Thoracic aorta (tissue), 2 donors: ENCODE measurements at regions not wholly inside any gene's neighbourhood (a gene's known extent, or its start where the extent isn't known, plus 50 kb on each side); places are given as distances from the start of the nearest gene placed in this dataset.
"Not testable (repeated sequence)": the region's sequence is repeated elsewhere in the genome, so short reads cannot be mapped to it uniquely, and the experiment has no call there.

ENCODE experiments used
- ATAC-seq: fragments of 150-250 bp; one replicate; pipeline ENCODE4 v1.8.0; 2017; ENCODE audit warnings: low read depth; ENCODE audit not compliant: insufficient number of reproducible peaks, low FRiP score
- DNase-seq: peaks from one replicate; pipeline ENCODE4 v3.0.0-alpha.2; 2020; ENCODE audit warnings: low spot score
- H3K27ac ChIP-seq, 2 donors: fragments of 200-600 bp; sonication (generic); 1 replicate in 1 of 2; 2 replicates in 1 of 2; pipeline ENCODE4 v1.5.1; 2016; ENCODE audit warnings: mild to moderate bottlenecking in 2 of 2, moderate library complexity in 2 of 2
- H3K27me3 ChIP-seq: fragments of 200-600 bp; sonication (generic); replicated peaks from 2 replicates; pipeline ENCODE4 v1.6.0; 2016; ENCODE audit warnings: mild to moderate bottlenecking; ENCODE audit not compliant: insufficient read depth
- H3K36me3 ChIP-seq: fragments of 200-600 bp; sonication (generic); one replicate; pipeline ENCODE4 v1.5.1; 2016
- H3K4me1 ChIP-seq, 2 donors: fragments of 200-600 bp; sonication (generic); 1 replicate in 1 of 2; 2 replicates in 1 of 2; pipeline versions ENCODE4 v1.5.1 to v1.6.0; 2016; ENCODE audit warnings: low read depth in 2 of 2, mild to moderate bottlenecking in 1 of 2; ENCODE audit not compliant: control insufficient read depth in 1 of 2
- H3K4me3 ChIP-seq: fragments of 200-600 bp; sonication (generic); 2 replicates; pipeline ENCODE4 v1.5.1; 2016; ENCODE audit warnings: mild to moderate bottlenecking
- H3K9me3 ChIP-seq: fragments of 200-600 bp; sonication (generic); 2 replicates; pipeline ENCODE4 v1.5.1; 2016
- CTCF ChIP-seq: fragments of 200-600 bp; sonication (generic); IDR thresholded peaks from one replicate; pipeline ENCODE4 v1.5.1; 2019; ENCODE audit warnings: antibody characterized with exemption

GRCh38 chr1:87985071-87985470 lies 656.4 kb downstream of the LMO4 start:
- Histone ChIP-seq H3K36me3 (no peaks in the 10 kb centered on the region), H3K9me3 (no peaks in the 10 kb centered on the region), H3K27ac (no peak overlapping the region), H3K27me3 (no peaks in the 10 kb centered on the region), H3K4me1 (no peaks in the 10 kb centered on the region), H3K4me3 (no peak overlapping the region)
- ATAC-seq (no peak), DNase-seq (no peak)
- no peak for TF ChIP-seq CTCF

- Histone ChIP-seq H3K9me3 (no peaks in the 10 kb centered on the region), H3K36me3 (no peaks in the 10 kb centered on the region), H3K27ac (no peak overlapping the region), H3K27me3 (no peaks in the 10 kb centered on the region), H3K4me3 (no peak overlapping the region), H3K4me1 (no peaks in the 10 kb centered on the region)
- DNase-seq (no peak), ATAC-seq (no peak)
- TF ChIP-seq CTCF = no peak
Observed at GRCh38 chr1:87986130-87986866, 657.6 kb downstream of the LMO4 start.

- no peaks in the 10 kb centered on the region for H3K9me3 ChIP-seq
- no peaks in the 10 kb centered on the region for H3K36me3 ChIP-seq
- no peak overlapping the region for H3K27ac ChIP-seq
- ATAC-seq (no peak), DNase-seq (no peak)
- no peaks in the 10 kb centered on the region for H3K4me1 ChIP-seq
- H3K4me3 ChIP-seq = no peak overlapping the region
- no peaks in the 10 kb centered on the region for H3K27me3 ChIP-seq
- TF ChIP-seq CTCF = no peak
Observed at GRCh38 chr1:87989346-87989745, 660.7 kb downstream of the LMO4 start.

- not testable (repeated sequence) for H3K27me3 ChIP-seq, H3K4me3 ChIP-seq, H3K4me1 ChIP-seq, H3K36me3 ChIP-seq, H3K27ac ChIP-seq, DNase-seq, ATAC-seq, H3K9me3 ChIP-seq
Observed at GRCh38 chr1:87992536-87992935, 663.9 kb downstream of the LMO4 start.

- no peaks in the 10 kb centered on the region for H3K27me3 ChIP-seq
- no peaks in the 10 kb centered on the region for H3K9me3 ChIP-seq
- H3K4me3 ChIP-seq = no peak overlapping the region
- no peaks in the 10 kb centered on the region for H3K4me1 ChIP-seq
- ATAC-seq (no peak), DNase-seq (no peak)
- no peak for TF ChIP-seq CTCF
- no peak overlapping the region for H3K27ac ChIP-seq
- H3K36me3 ChIP-seq = no peaks in the 10 kb centered on the region
Observed at GRCh38 chr1:87993051-87993450, 664.4 kb downstream of the LMO4 start.

GRCh38 chr1:87999852-88000251 lies 671.2 kb downstream of the LMO4 start:
- H3K4me3 ChIP-seq = no peak overlapping the region
- no peaks in the 10 kb centered on the region for H3K27me3 ChIP-seq
- no peaks in the 10 kb centered on the region for H3K9me3 ChIP-seq
- H3K4me1 ChIP-seq = peaks cover 10 to 11% of the 10 kb centered on the region in 2 donors
- no peak for DNase-seq
- no peak overlapping the region for H3K27ac ChIP-seq
- TF ChIP-seq CTCF = no peak
- ATAC-seq = no peak
- H3K36me3 ChIP-seq = no peaks in the 10 kb centered on the region
